GM18519 (cell line): ENCODE measurements at regions not wholly inside any gene's neighbourhood (a gene's known extent, or its start where the extent isn't known, plus 50 kb on each side); places are given as distances from the start of the nearest gene placed in this dataset.

ENCODE experiments used
- ATAC-seq: cut with Tn5 transposase; IDR thresholded peaks from one replicate; pipeline ENCODE4 v1.9.1; 2021; ENCODE audit warnings: mild to moderate bottlenecking, moderate library complexity; ENCODE audit not compliant: unreplicated experiment, low FRiP score

DNA sequence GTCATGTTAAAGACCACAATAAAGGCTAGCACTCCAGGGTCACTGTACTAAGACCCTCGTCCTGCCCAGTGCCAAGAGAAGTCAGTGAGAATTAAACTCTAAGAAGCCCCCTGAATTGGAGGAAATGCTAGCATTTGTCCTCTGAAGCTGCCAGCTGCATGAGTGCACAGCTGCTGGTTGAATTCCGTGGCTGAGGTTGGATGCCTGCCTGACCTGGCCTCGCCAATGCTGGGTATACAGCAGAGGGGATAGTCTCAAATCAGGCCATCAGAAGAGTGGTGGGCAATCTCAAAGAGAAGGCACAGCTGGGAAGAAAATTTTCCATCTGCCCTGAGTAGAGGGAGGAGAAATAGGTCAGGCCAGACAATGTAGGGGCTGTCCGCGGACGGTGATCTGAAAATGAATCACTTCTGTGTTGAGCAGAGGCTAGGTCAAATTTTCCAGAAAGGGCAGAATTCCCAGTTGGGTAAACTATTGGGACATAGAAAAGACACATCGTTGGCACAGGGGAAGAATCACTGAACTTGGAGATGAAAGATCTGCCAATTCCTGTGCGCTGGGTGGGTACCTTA is 110.5 kb upstream of the AGAP1 start:
- no peak for ATAC-seq

DNA sequence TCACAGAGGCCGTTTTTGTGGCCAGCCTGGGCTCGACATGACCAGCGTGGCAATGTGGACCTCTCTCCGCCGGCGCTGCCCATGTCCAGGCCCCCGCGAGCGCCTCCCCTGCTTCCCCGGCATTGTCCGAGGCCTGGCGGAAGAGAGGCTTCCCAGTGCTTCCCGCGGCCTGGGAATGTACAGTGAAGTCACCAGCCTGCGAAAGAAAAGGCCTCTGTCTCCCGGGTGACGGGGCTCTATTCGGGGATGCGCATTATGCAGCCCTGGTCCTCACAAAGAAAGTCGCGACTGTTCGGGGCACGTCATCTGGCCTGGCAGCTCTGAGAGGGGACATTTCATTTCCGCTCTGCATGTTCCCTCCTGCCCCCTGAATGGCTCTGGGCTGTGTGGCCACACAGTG is 109.2 kb upstream of the AGAP1 start:
- no peak for ATAC-seq

DNA sequence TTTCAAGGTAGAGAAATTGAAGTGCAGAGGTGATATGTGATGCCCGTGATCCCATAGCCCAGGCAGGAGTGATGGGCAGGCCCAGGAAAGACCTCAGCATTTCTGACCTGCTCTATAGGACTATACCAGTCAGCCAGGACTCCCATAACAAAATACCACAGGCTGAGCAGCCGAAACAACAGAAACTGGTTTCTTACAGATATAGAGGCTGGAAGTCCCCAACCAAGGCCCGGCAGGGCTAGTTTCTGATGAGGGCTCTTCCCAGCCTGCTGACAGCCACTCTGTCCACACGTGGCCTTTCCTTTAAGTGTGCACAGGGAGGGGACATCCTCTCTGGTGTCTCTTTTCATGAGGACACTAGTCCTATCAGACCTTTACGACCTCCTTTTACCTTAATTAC is 104.2 kb upstream of the AGAP1 start:
- ATAC-seq: no peak

DNA sequence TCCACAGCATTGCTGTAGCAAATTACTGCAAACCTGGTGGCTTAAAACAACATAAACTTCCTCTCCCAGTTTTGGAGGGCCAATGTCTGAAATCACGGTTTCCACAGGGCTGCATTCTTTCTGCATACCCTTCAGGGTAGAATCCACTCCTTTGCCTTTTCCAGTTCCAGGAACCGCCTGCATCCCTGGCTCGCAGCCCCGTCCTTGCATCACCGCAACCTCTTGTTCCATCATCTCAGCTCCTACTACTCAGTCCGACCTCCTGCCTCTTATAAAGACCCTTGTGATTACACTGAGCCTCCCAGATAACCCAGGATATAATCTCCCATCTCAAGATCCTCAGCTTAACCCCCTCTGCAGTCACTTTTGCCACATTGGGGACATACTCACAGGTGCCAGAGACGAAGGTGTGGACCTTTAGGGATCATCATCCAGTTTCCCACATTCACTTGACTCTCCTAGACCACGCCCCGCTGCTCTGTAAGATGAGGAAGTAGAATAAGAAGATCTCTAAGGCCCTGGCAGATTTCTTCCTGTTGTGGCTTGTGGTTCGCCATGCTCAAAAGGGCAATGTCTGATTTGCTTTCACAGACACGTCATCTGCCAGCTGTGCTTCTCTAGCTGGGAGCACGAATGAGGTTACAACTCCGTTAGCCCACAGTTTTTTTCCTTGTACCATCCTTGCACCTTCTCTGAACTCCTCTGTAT is 103.6 kb upstream of the AGAP1 start:
- ATAC-seq: no peak

DNA sequence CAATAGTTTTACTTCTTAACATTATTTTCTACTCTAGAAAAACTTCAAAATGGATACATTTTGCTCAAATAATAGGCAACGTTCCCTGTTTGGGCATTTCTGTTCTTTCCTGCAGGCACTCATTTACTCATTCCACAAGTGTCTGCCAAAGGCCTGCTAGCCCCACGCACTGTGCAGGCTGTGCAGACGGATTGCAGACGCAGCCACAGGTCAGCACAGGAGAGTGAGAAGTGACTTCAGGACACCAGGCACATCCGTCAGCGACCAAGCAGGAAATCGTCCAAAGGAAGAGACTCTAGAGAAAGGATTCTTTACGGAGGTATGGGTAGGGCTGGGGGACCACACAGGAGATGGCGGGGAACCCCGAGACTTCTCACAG is 103.0 kb upstream of the AGAP1 start:
- ATAC-seq: no peak

DNA sequence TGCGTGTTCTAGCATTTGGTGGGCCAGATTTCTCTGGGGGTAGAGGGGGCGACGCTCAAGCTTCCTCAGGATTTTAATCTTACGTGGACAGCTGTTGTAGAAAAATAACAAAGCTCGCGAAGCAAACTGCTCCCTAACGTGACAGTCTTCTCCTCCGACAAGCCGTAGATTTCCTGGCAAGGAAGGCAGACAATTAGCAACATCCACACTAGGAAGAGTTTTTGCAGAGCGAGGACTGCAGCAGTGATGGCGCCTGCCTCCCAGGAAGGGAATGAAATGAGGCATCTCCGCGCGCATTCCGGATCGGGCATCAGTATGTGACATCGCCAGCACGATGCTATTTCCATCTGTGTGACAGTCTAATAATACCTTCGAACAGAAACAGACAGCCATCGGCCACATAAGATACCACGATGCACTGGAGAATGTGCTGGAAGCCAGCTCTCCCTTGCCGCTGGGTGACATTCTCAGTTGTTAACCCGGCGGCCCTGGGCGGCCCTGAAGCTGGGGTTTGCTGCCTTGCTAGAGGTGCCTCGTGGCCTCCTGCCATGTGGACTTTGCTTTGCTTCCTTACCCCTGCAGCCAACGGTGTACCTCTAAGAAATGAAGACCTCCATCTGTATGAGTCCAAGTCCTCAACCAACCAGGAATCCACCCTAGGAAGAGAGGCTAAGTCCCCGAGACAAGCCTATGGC is 101.8 kb upstream of the AGAP1 start:
- no peak for ATAC-seq

DNA sequence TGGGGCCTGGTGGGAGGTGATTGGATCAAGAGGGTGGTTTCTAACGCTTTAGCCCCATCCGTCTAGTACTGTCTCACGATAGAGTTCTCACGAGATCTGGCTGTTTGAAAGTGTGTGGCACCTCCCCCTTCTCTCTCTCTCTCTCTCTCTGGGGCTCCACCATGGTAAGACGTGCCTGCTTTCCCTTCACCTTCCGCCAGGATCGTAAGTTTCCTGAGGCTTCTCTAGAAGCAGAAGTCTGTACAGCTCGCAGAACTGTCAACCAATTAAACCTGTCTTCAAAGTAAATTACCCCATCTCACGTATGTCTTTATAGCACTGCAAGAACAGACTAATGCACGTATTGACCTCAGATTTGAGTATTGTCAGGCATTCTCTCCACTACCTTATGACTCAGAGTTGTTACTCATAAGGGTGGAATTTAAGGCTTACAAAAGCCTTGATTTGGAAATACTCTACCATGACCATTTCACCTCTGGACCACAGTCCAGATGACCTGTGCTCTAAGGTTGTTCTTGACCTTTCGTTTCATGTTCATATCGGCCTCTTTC is 99.5 kb upstream of the AGAP1 start:
- no peak for ATAC-seq

DNA sequence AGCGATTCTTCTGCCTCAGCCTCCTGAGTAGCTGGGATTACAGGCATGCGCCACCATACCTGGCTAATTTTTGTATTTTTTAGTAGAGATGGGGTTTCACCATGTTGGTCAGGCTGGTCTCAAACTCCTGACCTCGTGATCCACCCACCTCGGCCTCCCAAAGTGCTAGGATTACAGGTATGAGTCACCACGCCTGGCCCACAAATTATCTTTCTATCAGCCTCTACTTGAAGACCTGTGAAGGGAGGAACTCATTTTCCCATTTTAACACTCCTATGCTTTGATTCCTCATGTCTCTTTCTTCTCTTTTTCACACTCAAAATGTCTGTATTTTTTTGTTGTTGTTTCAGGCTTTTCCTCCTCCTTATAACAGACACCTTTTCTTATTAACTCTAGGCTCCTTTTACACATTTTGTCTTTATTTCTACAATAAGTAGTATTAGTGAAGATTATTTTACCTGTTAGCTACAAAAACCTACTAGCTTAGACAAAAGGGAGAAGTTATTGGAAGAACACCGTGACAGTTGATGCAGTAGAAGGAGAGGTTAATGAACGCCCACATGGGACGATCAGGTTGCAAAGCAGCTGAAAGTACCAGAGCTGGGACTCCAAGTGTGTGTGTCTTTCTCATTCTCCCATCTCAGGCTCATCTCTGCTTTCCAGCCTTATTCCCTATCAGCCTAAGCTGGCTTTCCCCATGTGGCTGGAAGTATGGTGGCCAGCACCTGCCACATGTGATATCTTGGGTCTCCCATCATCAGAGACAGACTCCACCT is 97.6 kb upstream of the AGAP1 start:
- no peak for ATAC-seq

DNA sequence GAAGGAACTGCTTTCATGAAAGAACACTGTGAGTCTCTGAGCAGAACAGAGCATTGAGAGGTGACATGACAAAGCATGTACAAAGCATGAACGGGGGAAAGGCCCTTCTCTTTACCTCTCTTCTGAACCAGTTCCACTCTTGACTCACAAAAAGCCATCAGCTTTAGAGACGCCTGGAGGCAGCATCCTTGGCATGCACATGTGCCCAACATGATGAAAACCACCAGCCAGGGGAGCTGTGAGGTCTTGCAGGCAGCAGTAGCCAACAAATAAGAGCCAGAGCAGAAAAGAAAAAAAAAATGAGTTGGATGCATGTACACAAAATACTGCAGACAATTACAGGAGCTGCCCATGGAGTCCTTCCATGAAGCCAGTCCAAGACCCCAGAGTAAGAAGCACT is 95.5 kb upstream of the AGAP1 start:
- no peak for ATAC-seq

DNA sequence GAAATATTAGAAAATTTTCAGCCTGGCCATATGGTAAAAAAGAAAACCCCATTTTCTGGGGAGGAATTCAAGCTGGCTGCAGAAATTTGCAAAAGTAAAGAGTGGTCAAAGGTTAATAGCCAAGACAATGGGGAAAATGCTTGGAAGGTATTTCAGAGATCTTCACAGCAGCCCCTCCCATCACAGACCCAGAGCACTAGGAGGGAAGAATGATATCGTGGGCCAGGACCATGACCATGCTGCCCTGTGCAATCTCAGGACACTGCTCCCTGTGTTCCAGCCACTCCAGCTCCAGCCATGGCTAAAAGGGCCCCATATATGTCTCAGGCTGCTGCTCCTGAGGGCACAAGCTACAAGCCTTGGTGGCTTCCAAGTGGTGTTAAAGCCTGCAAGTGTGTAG is 93.9 kb upstream of the AGAP1 start:
- ATAC-seq: no peak

DNA sequence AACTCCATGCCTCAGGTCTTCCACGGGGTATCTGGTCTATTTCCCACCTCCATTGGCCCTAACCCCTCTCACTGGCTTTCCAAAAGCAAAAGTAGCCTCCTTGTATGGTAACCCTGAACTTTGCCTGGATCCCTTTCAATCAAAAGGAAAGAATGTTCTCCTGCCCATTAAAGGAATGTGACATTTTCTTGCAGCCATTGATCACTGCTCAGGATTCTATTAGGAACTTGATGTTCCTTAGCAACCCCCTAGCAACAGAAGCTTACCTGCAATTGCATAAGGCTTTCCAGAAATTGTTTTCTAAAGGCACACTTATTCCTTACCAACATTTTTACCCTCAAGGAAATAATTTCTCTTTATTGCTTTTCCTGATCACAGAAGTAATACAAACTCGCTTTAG is 91.4 kb upstream of the AGAP1 start:
- ATAC-seq: no peak

DNA sequence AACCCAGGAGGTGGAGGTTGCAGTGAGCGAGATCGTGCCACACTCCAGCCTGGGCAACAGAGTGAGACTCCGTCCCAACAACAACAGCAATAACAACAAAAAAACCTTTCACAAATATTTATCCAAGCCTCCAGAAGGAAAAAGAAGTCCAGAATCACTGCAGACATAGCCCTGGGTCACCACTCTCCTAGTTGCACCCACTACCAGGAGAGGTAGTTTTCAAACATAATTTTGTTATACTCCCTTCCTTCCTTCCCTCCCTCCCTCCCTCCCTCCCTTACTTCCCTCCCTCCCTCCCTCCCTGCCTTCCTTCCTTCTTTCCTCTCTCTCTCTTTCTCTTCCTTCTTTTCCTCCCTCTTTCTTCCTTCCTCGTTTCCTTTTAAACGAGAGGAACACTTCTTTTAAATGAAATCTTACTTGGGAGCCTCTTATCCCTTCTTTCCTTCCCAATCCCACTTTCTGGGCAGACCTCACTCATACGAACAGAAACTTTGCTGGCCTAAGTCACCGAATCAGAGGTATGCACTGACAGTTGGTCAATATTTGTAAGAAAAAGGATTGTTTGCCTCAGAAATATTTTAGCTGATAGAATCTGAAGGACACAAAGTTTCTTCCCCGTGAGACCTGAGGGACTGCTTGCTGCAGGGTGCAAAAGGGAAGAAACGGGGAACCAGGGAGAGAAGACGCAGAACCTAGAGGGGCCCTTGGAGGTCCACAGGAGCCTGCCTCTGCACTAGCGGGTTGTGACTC is 88.1 kb upstream of the AGAP1 start:
- ATAC-seq: no peak

DNA sequence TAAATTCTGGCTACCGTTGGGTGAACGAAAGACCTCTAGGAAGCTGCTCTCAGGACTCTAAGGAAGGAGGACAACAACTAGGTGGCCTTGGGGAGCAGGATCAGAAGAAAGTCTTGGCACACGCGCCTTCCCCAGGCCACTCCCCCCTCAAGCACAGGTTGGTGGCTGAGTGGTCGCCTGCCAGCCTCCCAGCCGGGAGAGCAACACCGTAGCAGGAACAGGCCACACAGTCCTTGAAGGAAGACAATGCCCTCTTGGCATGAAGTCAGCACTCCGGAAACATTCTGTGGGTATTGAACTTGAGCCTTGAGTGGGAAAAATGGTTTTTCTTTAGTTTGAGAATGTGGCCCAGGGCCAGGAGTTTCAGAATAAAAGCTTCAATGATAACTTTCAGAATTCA is 87.4 kb upstream of the AGAP1 start:
- ATAC-seq: no peak

DNA sequence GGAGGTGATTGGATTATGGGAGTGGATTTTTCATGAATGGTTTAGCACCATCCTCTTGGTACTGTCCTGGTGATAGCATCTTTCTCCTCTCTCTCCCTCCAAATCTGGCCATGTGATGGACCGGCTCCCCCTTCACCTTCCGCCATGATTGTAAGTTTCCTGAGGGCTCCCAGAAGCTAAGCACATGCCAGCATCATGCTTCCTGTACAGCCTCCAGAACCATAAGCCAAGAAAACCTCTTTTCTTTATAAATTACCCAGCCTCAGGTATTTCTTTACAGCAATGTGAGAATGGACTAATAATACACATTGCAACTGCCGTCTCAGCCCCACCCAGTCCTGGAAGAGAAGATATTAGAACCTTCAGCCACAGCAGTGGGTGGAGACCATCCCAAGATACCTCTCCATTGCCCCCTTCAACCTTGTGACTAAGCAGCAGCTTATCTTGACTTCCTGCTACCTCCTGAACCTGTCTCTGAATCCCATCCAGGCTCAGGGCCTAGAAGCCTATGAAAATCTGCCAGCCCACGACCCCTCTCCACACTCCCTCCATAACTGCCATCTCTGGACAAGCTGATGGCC is 81.8 kb upstream of the AGAP1 start:
- ATAC-seq: no peak

DNA sequence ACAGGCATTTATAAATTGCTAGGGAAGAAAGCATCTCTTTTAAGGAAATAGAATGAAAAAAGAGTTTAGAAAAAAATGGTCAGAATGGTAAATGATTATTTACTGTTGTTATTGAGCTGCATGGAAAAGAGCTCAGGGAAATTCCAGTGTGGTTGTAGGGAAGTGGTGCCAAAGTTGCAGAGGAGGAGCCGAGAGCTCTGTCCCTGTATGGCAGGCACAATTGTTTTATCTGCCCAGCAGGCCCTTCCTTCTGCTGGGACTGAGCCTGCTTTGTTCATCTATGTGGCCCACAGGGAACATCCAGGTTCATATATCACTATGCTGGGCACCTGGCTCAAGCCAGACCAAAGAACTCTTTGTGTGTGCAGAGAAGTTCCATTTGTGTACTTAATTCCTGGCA is 80.8 kb upstream of the AGAP1 start:
- no peak for ATAC-seq

DNA sequence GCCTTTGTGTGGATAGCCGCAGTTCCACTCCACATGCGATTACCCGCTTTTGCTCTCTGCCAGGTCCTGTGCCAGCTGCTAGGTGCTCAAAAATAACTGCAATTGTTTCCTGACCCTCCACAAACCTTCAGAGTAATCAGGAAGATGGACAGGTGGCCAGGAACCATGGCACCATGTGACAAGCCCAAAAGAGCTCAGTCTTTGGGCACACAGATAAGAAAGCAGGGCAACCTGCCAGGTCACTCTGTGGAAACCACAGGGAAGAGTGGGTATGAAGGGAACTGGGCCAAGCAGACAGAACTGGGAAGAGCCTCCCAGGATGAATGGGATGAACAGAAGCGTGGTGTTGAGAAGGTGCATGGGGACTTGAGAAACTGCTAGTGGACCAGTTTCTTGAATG is 79.4 kb upstream of the AGAP1 start:
- no peak for ATAC-seq

DNA sequence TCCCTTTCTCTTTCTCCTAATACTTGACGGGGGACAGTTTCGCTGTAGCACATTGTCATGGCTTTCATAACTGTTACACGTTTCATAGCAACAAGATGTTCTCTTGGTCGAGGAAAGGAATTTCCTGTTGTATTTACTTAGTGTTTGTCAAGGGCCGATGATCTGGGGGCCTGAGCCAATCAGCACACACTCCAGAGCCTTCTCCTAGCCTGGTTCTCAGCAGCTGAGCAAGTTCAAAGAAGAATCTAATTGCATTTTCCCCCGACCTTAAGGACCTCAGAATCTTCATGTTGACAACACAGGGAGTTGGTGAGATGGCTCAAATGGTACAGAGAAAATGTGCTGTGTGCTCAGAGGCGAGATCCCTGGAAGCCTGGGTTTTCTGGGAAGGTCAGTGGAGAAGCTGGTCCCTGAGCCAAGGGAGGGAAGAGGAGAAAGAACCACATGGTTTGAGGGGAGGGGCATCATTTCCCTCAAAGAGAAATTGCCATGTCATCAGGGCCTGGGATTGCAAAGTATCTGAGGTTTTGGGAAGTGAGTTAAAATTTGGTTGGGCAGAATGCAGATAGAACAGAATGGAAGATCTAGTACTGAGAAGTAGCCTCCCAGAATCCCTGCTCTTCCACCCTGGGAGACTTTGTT is 76.9 kb upstream of the AGAP1 start:
- ATAC-seq: no peak

DNA sequence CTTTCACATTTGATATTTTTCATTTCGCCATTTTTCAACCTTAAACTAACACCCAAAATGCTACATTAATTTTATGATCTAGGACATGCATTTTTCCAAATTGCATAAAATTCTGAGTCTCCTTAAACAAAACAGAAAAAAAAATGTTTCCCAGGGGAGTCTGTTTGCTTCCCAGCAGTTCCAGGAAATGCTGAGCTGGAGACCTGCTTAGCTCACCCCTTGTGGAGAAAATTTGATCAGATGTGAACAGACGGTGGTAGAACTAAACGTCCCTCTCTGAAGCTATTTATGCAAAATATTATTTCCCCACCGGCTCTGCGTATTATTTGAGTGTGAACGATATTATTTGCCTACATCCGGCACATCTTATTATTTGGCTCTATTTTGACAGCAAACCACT is 74.9 kb upstream of the AGAP1 start:
- ATAC-seq: no peak

DNA sequence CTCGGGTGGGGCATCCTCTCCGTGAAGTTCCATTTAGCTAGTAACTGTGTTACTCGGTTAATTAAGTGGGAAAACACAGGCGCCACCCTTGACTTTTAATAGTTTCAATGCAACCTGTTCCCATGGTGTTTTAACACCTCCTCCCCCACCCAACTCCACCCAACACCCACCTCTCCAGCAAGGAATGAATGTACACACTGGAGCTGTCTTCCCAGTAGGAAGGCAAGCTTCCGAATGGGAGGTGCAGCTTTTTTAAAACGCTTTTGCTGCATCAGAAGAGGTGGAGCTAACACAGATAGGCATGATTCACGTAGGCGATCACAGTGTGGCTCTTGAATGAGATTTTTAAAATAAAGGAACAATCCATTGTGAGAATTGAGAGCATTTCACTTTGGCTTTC is 73.8 kb upstream of the AGAP1 start:
- no peak for ATAC-seq

DNA sequence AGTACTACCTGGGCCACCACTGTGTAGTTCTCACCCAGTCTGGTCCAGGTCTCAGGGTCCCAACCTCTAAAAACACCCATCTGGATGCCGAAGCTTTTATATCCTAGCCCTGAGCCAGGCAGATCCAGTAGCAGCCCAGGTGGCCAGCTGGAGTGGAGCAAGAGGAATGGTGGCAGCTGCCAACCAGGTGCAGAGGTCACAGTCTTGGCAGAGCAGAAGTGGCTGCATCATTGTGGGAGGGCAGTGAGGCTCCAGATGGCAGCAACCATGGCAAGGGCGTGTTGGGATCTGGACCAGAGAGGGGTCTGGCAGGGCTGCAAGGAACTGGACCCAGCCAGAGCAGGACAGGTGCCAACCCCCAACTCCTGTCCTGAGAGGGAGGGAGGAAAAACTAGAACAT is 72.2 kb upstream of the AGAP1 start:
- no peak for ATAC-seq
